Hematopoietic multipotent progenitor cell treated with erythropoietin and hydrocortisone succinate and interleukin-3 and kit ligand, for 8 days (in vitro differentiated cells): ENCODE measurements at regions not wholly inside any gene's neighbourhood (a gene's known extent, or its start where the extent isn't known, plus 50 kb on each side); places are given as distances from the start of the nearest gene placed in this dataset.
"Not testable (repeated sequence)": the region's sequence is repeated elsewhere in the genome, so short reads cannot be mapped to it uniquely, and the experiment has no call there.

Experiments used
- DNase-seq: peaks from one replicate; pipeline ENCODE4 v3.0.0-alpha.2; 2015

DNA sequence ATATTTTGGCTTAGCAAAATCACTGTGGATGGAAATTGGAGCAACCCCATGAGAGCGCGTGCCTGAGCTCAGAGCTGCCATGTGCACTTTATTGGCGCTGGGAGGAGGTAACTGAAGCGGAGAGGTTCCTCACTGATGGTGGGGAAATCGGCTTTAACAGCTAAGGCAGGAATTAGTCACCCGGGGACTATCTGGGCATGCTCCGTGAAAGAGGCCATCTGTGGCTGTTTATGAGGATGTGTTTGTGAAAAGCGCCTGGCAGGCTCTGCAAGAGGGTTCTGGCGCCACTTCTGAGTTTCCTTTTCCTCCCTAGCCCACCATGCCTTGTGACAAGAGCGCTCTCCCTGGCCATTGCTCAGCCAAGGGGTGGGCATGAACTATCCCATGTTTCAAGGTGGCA, 815.6 kb downstream of the UQCRFS1 start:
- no peak for DNase-seq

DNA sequence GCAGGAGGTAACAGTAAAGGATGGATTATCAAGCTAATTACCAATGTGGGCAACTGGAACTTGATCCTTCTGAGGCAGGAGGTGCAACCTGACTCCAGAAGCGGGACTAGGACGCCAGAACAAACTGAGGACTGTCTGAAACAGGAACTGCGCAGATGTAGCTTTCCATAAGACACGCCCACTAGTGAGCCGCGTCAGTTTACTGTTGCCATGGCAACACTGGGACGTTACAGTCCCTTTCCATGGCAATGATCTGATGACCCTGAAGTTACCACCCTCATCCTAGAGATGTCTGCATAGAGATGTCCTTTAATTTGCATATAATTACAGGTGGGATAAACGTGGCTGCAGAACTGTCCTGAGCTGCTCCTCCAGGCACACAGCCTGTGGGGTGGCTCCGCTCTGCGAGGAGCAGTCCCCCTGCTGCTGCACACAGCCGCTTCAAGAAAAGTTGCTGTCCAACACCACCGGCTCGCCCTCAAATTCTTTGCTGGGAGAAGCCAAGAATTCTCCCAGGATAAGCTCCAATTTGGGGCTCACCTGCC, 816.6 kb downstream of the UQCRFS1 start:
- DNase-seq: no peak

DNA sequence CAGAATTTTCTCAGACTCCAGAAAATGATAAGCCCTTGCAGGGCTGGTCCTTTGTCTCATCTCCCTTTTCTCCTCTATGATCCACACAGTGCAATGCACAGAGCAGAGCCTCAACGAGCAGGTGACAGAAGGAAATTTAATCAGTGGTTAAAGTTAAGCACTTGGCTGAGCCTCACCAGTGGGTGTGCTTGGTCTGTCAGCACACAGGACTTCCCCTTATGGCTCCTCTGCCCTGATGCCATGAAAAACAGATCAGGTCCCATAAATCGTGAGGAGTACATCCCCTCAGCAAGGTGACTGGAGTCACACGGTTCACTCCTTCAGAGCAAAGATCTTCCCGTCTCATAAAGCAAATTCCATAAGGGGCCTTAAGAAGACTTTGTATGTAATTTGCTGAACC, 818.2 kb downstream of the UQCRFS1 start:
- no peak for DNase-seq

DNA sequence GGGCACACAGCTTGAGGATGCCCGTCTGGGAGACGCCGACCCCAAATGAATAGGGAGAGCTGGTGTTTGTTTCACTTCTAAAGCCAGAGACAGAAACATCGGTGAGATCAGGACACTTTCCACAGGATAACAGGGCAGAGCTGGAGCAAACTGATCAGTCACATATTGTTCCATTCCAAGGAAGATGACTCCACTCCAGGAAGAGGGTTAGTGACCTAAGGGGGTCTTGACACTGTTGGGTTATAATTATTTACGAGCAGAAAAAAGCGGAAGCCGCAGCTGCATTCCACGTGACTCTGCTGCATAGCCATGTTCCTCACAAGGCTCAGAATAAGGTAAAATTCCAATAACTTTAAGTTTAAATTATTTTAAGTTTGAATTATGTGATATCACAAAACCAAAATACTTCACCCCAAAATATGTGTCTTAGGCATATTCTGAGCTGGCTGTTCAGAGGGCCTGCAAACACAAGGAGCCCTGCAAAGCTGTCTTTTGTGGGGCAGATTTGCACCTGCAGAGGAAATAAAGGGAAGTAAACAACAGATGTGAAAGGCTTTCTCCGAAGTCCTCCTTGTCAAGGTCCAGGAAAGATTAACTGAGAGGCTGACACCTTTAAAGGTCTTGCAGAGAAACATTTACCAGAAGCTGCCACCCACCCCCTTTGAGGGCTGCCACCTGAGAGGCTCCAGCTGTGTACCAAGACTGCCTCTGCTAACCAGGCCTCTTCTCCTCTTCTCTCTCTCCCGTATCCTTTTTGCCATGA, 819.2 kb downstream of the UQCRFS1 start:
- DNase-seq: no peak

DNA sequence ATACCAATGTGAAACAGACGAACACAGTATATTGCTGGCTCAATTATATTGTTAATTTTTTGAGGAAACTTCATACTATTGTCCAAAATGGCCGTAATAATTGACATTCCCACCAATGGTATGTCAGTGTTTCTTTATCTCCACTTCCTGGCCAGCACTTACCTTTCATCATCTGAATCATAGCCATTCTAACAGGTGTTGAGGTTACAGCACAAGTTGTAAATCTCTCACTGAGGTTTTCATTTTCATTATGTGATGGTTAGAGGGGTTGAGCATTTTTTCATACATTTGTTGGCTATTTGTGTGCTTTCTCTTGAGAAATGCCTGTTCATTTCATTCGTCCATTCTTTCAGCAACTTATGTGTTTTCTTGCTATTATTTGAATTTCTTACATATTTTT, 824.0 kb downstream of the UQCRFS1 start:
- no peak for DNase-seq

DNA sequence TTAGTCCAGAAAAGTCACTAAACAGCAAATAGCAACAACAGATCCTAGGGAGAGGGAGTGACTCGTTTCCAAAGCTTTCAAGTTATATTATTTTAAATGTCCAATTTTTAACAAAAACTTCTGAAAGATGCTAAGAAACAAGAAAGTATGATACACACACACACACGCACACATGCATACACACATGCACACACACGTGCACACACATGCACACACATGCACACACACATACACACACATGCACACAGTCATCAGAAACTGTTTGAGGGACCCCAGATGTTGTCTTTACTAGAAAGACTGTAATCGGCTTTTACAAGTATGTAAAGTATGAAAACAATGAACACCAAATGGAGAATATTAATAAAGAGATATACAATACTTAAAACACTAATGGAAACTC, 825.4 kb downstream of the UQCRFS1 start:
- no peak for DNase-seq

DNA sequence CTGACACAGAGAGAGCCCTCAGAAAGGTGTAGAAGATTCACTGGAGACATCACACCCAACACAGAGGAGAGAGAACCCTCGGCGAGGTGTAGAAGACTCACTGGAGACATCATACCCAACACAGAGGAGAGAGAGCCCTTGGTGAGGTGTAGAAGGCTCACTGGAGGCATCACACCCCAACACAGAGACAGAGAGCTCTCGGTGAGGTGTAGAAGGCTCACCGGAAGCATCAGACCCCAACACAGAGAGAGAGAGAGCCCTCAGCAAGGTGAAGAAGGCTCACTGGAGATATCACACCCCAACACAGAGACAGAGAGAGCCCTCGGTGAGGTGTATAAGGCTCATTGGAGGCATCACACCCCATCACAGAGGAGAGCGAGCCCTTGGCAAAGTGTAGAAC, 826.5 kb downstream of the UQCRFS1 start:
- no peak for DNase-seq

DNA sequence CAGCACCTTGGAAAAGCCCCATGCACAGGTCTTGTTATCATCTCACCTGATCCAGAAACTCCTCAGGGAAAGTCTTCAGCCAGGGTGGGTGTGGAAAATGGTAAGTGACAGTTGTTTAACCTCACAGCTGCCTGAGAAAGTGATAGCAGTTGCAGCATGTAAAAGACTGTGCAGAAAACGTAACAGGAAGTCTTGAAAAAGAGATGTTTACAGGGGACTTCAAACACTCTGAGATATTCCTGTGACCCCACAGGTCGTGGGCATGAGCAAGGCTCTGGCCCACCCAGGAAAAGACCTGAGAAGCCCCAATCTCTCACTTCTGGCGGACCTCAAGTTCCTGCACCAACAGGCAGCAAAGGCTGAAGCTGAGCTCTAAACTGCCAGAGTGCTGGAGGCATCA, 826.9 kb downstream of the UQCRFS1 start:
- DNase-seq: no peak

DNA sequence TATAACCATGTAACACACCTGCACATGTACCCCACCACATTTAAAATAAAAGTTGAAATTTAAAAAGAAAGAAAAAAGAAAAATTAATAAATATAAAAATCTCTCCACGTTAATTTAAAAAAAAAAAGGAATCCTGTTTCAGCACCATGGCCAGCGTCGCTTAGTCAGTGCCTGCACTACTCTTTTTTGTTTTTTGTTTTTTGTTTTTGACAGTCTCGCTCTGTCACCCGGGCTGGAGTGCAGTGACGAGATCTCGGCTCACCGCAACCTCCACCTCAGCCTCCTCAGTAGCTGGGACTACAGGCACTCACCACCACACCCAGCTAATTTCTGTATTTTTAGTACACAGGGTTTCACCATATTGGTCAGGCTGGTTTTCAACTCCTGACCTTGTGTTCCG, 835.9 kb downstream of the UQCRFS1 start:
- no peak for DNase-seq

DNA sequence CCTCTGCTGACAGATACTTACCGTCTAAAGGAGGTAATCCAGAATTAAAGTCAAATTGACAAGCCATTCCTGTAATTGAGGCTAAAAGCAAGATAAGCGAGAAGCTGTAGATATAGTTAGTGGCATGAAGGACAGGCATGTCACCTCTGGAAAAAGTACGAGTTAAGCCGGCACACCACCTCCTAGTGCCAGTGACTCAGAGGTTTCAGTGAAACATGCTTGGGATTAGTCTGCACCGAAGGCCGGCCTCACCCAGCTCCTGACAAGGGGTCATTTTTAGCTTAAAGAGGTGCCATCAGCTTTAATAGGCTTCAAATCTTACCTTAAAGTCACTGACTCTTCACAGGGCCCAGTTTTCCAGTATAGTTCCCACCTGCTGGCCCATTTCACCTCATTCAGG, 838.0 kb downstream of the UQCRFS1 start:
- no peak for DNase-seq

DNA sequence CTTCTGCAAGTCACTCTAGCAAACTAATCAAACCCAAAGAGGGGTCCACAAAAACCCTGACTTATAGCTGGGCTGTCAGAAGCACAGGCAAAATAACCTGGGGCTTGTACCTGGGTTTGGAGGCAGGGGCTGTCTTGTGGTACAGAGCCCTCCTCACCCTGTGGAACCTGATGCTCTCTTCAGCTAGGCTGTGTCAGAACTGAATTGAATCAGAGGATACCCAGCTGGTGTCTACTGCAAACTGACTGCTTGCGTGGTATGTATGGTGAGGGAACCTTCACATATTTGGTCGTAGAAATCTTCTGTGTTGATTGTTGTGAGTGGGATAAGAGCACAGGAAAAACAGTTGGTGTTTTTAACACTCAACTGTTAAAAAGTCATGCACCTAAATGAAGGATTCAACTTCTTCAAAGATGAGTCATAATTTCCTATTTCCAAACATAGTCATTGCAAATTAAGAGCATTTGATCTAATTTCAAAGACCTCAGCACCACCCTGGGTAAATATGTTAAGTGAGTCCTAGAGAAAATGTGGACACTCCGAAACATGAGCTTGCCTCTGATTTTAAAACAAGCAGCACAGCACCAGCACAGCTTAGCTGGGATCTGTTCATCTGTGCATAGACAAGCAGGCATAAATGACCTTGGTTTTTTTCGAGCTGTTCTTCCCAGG, 840.2 kb downstream of the UQCRFS1 start:
- no peak for DNase-seq

DNA sequence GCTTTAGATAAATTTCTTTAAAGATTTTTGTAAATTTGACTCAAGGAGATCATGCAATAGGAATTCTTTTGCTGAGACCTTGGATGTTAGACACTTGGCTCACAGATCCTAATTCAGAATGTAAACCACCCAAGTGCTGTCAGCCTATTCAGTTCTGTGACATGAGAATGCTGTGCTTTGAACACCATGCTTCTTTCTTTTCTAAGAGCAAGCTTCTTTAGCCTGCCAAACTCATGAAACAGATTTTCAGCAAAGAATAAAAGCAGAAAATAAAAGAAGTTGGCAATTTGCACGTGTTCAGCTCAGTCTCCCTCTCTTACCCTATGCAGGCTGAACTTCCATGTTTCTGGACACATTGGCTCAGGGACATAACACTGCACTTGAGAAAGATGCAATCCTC, 845.8 kb downstream of the UQCRFS1 start:
- no peak for DNase-seq

DNA sequence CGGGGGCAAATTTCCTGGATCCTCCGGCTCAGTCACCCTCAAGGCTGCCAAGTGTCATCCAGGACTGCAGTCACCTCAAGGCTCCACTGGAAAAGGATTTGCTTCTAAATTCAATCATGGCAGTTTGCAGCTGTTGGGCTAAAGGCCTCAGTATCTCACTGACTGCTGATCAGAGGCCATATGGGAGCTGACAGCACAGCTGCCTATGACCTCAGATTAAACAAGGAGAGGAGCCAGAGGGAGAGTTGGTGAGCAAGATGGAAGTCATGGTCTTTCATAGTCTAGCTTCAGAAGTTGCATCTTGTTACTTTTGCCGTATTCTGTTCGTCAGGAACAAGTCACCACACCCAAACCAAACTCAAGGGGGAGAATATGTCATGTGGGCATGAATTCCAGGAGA, 849.7 kb downstream of the UQCRFS1 start:
- DNase-seq: no peak

DNA sequence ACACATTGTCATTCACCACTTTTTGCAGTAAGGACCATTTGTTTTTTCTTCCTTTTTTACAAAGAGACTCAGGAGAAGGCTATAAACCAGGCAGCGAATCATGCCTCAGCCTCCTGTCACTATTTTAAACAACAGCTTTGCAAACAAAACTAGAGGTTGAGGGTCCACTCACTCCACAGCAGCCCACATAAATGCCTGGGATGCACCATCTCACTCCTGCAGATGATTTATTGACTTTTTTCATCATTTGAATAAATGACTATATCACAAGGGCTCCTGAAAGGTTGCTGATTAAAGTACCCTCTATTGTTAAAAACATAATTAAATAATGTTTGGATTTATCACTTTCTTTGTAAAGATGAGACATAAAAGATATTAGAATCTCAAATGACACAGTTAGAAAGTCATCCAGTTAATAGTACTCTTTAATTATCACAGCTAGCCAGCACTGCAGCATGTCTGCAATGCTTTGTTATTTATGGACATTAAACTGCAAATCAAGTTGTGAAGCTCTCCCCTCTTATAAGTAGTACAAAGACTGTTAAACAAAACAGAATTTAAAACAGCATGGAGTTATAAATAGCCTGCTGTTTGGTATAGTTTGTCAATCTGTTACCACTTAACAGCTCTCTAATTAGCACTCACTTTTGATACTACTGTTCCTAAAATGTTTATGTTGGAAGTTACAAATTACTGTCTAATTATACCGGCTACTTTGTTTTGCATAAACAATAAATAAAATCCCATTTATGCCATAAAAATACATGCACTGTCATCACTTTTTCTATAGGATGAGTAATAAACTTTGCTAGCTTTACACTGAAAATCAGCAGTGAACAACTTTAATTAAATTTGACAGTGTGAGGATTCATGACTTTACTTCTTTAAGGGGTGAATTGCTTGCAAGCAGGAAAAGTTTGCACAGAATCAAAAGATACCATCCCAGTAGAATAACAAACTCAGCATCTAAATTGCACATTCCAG, 853.2 kb downstream of the UQCRFS1 start:
- DNase-seq: no peak

DNA sequence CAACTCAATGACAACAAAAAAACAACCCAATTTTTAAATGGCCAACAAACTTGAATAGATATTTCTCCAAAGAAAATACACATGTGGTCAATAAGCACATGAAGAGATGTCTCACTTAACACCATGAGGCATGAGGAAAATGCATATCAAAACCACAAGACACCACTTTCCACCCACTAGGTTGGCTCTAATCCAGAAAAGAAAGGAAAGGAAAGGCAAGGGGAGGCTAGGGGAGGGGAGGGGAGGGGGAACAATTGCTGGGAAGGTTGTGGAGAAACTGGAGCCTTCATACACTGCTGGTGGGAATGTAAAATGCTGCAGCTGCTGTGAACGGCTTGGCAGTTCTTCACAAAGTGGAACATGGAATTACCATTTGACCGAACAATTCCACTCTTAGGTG, 854.3 kb downstream of the UQCRFS1 start:
- no peak for DNase-seq

DNA sequence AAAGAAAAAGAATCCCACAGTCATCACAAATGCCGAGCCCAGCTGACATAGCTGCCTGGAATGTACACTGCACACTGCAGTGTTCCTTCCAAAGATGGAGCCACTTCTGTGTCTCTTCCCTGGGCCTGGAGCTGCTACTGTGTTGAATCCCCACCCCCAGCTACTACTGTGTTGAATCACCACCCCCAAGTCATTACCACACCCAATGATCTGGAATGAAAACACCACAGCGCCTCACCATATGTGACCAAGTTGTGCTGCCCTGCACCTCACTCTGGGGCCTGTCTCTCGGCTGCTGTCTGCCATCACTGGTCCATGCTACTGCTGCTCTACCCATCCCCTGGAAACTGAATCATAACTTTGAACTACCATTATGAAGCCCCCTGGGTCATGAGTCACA, 861.2 kb downstream of the UQCRFS1 start:
- DNase-seq: no peak

DNA sequence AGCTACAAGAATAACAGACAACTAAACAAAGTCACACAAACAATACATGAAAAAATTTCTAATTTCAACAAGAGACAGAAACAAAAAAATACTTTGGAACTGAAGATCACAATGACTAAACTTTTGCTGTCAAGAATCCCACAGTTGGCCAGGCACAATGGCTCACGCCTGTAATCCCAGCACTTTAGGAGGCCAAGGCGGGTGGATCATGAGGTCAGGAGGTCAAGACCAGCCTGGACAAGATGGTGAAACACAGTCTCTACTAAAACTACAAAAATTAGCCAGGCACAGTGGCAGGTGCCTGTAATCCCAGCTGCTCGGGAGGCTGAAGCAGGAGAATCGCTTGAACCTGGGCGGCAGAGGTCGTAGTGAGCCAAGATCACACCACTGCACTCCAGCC, 861.6 kb downstream of the UQCRFS1 start:
- DNase-seq: not testable (repeated sequence)

DNA sequence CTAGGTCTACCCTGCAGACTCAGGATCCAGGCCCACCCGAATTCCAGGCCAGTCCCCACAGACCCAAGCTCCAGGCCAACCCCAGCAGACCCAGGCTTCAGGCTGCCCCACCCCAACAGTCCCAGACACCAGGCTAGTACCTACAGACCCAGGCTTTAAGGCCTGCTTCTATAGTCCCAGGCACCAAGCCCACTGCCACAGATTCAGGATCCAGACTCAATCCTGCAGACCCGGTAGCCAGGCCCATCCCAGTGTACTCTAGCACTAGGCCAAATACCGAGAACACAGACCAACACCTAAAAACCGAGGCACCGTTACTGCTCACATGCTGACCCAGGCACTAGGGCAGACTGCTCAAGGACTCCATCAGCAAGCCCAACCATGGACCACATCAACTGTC, 862.3 kb downstream of the UQCRFS1 start:
- no peak for DNase-seq

DNA sequence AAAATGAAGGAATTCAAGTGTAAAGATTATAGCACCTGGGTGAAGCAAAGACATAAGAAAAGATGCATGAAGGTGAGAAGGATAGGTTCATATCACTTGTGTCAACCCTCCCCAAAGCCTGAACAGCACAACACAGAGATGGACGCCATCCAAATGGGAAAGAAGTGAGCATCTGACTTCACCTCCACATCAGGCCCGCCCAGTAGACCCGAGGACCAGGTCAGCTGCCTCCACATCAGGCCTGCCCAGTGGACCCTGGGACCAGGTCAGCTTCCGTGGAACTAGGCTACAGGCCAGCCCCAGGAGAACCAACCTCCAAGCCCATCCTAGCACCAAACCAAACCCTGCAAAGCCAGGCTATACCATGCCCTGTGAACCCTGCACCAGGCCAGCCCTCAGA, 862.9 kb downstream of the UQCRFS1 start:
- no peak for DNase-seq

DNA sequence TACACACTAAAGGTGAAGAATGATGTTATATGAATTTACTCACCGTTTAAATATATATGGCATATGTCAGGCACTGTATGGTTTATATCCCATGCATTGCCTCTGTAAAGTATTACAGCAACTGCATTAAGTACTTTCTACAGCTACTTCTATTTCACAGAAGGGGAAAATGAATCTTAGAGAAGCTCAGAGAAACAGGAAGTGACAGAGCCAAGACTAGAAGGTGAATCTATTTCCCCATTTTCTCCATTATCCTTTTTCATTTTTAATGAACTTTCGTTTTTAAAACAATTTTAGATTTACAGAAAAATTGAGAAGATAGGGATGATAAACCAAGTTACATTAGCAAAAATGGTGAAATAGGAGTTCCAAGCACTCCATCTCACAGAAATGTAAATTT, 863.3 kb downstream of the UQCRFS1 start:
- no peak for DNase-seq

DNA sequence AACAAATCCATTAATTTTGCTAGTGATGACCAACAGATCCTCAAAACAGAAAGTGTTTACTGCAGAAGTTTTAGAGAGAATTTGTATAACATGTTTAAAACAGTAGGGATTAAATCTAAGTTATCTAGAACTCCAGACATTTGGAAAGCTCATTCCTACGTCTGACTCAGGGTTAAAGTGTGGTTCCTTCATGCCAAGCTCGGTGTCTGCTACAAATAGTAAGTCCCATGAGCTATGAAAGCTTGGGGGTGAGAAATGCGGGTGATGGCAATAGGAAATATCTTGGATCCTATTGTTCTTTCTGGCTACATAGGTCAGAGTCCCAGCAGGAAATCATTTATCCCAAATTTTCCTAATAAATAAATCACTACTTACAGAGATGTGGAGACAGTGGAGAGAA, 867.1 kb downstream of the UQCRFS1 start:
- DNase-seq: no peak

DNA sequence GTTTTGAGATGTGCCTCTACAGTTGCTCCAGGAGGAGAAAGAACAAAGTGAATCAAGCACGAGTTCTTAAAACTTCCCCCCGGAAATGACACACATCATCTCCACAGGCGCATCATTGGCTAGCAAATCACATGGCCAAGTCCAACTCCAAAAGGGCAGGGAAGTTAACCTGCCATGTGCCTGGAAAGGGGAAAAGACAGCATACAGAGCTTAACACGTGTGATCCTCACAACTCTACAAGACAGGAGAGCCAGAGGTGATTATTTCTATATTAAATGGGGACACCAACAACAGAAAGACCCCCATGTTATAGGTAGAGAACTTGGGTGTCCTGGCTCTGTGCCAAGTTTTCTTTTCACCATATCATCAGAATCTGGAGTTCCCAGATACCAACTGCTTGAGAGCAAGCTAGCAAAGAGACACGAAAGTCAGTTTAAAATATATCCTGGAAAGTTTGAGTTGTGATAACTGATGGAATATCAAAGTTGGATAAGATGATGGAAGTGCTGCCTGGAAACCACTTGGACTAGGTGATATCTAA, 871.1 kb downstream of the UQCRFS1 start:
- no peak for DNase-seq

DNA sequence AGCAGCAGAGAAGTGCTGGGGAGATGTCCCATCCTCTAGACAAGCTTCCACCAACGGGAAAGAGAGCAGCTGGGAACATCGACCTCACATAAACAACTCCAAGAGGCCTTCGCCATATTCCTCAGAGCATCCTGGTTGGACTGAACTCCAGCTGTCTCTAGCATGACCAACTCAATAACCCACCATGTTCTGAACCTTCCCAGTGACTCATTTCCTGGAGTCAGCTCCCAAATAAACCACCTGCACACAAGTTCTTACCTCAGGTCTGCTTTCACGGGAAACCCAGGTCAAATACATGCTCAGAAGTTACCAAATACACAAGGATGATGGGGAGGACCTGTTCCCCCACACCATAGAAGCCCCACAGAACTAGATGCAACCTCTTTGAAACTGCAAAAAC, 878.5 kb downstream of the UQCRFS1 start:
- DNase-seq: no peak
